Esophagus muscularis mucosa (tissue), 4 donors: ENCODE measurements at regions not wholly inside any gene's neighbourhood (a gene's known extent, or its start where the extent isn't known, plus 50 kb on each side); places are given as distances from the start of the nearest gene placed in this dataset.

Experiments
- DNase-seq: peaks from one replicate; pipeline ENCODE4 v3.0.0-alpha.2; 2017; ENCODE audit errors: extremely low spot score
- H3K27ac ChIP-seq, 4 donors: fragments of 200-600 bp; sonication (generic); replicated peaks in 1 of 4; 1 replicate in 3 of 4; 2 replicates in 1 of 4; pipeline ENCODE4 v1.5.1; 2016 to 2019; ENCODE audit warnings: mild to moderate bottlenecking in 1 of 4
- H3K27me3 ChIP-seq, 4 donors: fragments of 200-600 bp; sonication (generic); one replicate each; pipeline versions ENCODE4 v1.5.1 to v1.6.0; 2016 to 2019
- H3K36me3 ChIP-seq, 4 donors: fragments of 200-600 bp; sonication (generic); one replicate each; pipeline ENCODE4 v1.5.1; 2016 to 2019
- H3K4me1 ChIP-seq, 4 donors: fragments of 200-600 bp; sonication (generic); one replicate each; pipeline ENCODE4 v1.5.1; 2016 to 2019
- H3K4me3 ChIP-seq, 4 donors: fragments of 200-600 bp; sonication (generic); 1 replicate in 2 of 4; 2 replicates in 2 of 4; pipeline ENCODE4 v1.5.1; 2016 to 2019; ENCODE audit warnings: mild to moderate bottlenecking in 4 of 4, moderate library complexity in 1 of 4
- H3K9me3 ChIP-seq, 4 donors: fragments of 200-600 bp; sonication (generic); 1 replicate in 3 of 4; 2 replicates in 1 of 4; pipeline ENCODE4 v1.5.1; 2016 to 2019
- EP300 ChIP-seq: sonication (generic); formaldehyde crosslinking; IDR thresholded peaks from one replicate; pipeline ENCODE4 v1.6.1; 2017; ENCODE audit warnings: antibody characterized with exemption
- POLR2A ChIP-seq: fragments of 450-650 bp; IDR thresholded peaks from one replicate; pipeline ENCODE4 v1.6.1; 2017; ENCODE audit warnings: antibody characterized with exemption, moderate library complexity, mild to moderate bottlenecking, low read depth
- POLR2AphosphoS5 ChIP-seq, 2 donors: sonication (generic); formaldehyde crosslinking; IDR thresholded peaks; one replicate each; pipeline ENCODE4 v1.6.1; 2017; ENCODE audit warnings: antibody characterized with exemption in 2 of 2
- WGBS: methylation state at CpG from one replicate; pipeline ENCODE4 v1.1.5; 2018; 5-methylcytosine and 5-hydroxymethylcytosine counted together
- intact Hi-C: fragments of 100-400 bp; cut with DNase I; formaldehyde crosslinking; loops from one replicate; pipeline ENCODE4 v1.15.1; 2023
- TF ChIP-seq, protein P1 (sequence below), 3 experiments: fragments of 200-600 bp in 2 of 3; fragments of 450-650 bp in 1 of 3; sonication (generic) in 2 of 3; IDR thresholded peaks; one replicate each; pipeline ENCODE4 v1.5.1; 2017 to 2019; ENCODE audit warnings: antibody characterized with exemption in 3 of 3, mild to moderate bottlenecking in 2 of 3, moderate library complexity in 1 of 3

DNA sequence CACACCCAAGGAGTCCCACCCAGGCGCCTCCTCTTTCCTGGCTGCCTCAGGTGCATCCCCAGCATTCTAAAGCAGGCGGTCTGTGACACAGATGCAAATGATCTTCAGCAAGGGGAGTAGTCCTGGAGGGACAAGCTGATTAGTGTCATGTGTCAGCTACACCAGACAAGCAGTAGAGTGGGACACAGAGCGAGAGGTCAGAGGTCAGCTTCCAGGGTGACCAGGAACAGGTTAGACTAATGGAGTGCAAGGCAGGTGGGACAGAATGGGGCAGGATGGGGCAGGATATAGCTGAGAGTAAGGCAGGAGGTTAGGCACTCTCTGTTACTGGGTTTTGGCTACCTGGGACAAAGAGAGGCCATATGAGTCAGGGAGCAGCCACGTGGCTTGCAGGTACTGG lies 534.0 kb downstream of the FUT8 start:
- Histone ChIP-seq H3K27ac (no peak overlapping the region), H3K36me3 (no peaks in the 10 kb centered on the region), H3K9me3 (no peaks in the 10 kb centered on the region), H3K4me3 (no peak overlapping the region), H3K4me1 (no peaks in the 10 kb centered on the region), H3K27me3 (peaks cover 0 to 35% (median 0%) of the 10 kb centered on the region in 4 donors)
- no peak for DNase-seq
- WGBS: 96% methylated on average over 4 of the region's 4 CpGs
- no peak for TF ChIP-seq EP300
- TF ChIP-seq POLR2AphosphoS5 (IDR thresholded peaks at IDR 0.05): no peak
- TF ChIP-seq, protein P1, sequence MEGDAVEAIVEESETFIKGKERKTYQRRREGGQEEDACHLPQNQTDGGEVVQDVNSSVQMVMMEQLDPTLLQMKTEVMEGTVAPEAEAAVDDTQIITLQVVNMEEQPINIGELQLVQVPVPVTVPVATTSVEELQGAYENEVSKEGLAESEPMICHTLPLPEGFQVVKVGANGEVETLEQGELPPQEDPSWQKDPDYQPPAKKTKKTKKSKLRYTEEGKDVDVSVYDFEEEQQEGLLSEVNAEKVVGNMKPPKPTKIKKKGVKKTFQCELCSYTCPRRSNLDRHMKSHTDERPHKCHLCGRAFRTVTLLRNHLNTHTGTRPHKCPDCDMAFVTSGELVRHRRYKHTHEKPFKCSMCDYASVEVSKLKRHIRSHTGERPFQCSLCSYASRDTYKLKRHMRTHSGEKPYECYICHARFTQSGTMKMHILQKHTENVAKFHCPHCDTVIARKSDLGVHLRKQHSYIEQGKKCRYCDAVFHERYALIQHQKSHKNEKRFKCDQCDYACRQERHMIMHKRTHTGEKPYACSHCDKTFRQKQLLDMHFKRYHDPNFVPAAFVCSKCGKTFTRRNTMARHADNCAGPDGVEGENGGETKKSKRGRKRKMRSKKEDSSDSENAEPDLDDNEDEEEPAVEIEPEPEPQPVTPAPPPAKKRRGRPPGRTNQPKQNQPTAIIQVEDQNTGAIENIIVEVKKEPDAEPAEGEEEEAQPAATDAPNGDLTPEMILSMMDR (IDR thresholded peaks at IDR 0.05): no peak
- no peak for TF ChIP-seq POLR2A
- intact Hi-C loops: no loop called here

DNA sequence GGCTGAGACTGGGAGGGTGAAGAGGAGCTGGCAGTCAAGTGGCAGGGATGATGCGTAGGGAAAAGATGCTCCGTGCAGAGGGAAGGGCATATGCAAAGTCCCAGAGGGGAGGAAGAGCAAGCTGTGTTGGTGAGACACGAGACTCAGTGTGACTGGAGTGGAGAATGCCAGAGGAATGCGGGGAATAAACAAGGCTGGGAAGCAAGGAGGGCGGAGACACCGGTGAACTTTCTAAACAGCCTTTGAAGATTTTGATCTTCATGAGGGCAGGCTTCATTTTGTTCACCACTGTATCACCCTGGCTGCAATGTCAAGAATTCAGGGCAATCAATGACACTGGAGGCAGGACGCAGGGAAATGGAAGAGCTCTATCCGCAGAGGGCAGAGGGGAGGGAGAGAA lies 535.8 kb downstream of the FUT8 start:
- no peak for DNase-seq
- H3K36me3 ChIP-seq: no peaks in the 10 kb centered on the region
- 59% methylated on average over 8 of the region's 8 CpGs for WGBS
- H3K27ac ChIP-seq: no peak overlapping the region
- H3K27me3 ChIP-seq: peaks cover 0 to 35% (median 0%) of the 10 kb centered on the region in 4 donors
- intact Hi-C loops: no loop called here
- no peaks in the 10 kb centered on the region for H3K4me1 ChIP-seq
- no peak overlapping the region for H3K4me3 ChIP-seq
- no peaks in the 10 kb centered on the region for H3K9me3 ChIP-seq
- TF ChIP-seq EP300: no peak
- TF ChIP-seq POLR2A: no peak
- TF ChIP-seq POLR2AphosphoS5 (IDR thresholded peaks at IDR 0.05): no peak

DNA sequence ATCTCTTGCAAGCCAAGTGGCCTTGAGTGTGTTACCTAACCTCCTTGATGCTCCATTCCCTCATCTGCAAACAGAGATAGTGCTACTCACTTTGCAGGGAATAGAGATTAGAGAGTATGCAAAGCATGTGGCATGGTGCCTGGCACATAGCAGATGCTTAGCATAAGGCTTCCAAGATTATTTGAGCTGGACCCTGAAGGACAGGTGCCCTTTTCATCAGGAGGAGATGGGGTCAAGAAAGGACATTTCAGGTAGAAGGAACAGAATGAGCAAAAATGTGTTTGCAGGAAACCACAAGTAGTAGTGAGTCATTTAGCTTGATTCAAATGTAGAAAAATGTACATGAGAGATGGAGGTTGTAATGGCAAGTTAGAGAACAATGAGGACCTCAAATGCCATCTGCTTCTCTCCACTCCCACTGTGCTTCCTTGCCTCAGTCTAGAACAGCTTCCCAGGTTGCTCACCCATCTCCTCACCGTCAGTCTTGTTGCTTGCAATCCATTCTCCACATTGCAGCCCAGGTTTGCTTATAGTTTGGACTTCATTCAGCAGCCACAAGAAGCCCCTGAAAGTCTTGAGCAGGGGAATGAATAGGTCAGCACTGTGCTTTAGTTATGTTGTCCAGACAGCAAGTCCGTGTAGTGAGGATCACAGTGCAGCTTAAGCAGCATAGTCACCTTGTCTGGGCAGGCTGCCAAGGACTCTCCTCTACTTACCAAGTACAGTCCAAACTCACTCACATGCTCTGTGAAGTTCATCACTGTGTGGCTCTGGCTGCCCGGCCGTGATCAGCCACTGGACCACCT lies 536.3 kb upstream of the CCDC196 start:
- peaks cover 0 to 35% (median 0%) of the 10 kb centered on the region in 4 donors for H3K27me3 ChIP-seq
- no peaks in the 10 kb centered on the region for H3K9me3 ChIP-seq
- no peak overlapping the region for H3K4me3 ChIP-seq
- no peaks in the 10 kb centered on the region for H3K36me3 ChIP-seq
- TF ChIP-seq, protein P1 (IDR thresholded peaks at IDR 0.05): no peak
- TF ChIP-seq EP300: no peak
- TF ChIP-seq POLR2AphosphoS5 (IDR thresholded peaks at IDR 0.05): no peak
- TF ChIP-seq POLR2A: no peak
- H3K27ac ChIP-seq: no peak overlapping the region
- H3K4me1 ChIP-seq: no peaks in the 10 kb centered on the region
- WGBS: 31% methylated on average over 4 of the region's 4 CpGs
- intact Hi-C loops: no loop called here
- DNase-seq: no peak

DNA sequence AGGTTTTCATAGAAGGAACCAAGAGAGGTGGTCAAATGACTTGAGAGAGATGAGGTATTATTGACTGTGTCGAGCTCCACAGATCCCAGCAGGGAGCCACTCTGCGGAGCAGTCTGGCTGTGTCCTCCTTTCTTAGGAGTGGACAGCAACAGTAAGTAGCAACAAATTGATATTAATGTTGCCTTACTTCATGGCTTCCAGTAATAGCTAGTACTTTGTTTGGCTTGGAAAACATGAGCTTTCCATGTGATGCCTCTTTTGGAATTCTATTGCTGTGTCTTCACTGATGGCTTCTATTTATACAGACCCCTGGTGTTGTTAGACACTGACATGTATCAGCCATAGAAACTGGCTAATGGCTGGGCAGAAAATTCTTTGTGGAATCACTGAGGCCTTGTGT lies 531.2 kb upstream of the CCDC196 start:
- Histone ChIP-seq H3K4me1 (no peaks in the 10 kb centered on the region), H3K27me3 (no peaks in the 10 kb centered on the region), H3K9me3 (no peaks in the 10 kb centered on the region), H3K4me3 (no peak overlapping the region), H3K36me3 (no peaks in the 10 kb centered on the region), H3K27ac (no peak overlapping the region)
- TF ChIP-seq POLR2AphosphoS5 (IDR thresholded peaks at IDR 0.05) (no peak), EP300 (no peak), POLR2A (no peak)
- TF ChIP-seq, protein P1 (IDR thresholded peaks at IDR 0.05): no peak
- DNase-seq: no peak
- 90% methylated on average over 2 of the region's 2 CpGs for WGBS
- intact Hi-C loops: loop anchor here (5.0 kb wide), 1 partner anchor 538 kb away; no protein-coding TSS in a partner anchor

DNA sequence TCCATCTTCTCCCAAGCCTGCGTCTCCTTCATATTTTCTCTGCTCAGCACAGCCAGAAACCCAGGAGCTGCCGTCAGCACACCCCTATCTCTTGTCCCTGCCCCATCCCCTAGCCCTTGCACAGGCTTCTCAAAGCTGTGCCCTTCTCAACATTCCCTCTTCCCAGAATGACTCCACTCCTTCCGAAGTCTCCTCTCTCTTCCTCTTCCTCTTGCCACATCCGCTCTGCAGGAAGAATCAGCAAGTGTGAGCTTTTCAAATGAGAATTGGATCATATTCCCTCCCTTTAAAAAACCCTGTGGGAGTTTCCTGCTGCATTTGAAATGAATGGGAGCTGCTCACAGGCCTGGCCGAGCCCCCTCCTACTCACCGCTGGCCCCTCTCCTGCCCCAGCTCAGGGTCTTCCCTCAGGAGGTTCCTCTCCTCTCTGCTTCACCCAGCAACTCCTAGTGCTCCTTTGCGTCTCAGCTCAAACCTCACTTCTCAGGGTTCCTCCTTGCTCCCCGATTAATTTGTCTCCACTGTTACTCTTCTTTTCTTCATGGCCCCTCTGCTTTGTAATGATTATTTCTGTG lies 528.5 kb upstream of the CCDC196 start:
- WGBS: 80% methylated on average over 8 of the region's 8 CpGs
- Histone ChIP-seq H3K36me3 (no peaks in the 10 kb centered on the region), H3K4me1 (no peaks in the 10 kb centered on the region), H3K27me3 (peaks cover 0 to 12% (median 0%) of the 10 kb centered on the region in 4 donors), H3K9me3 (no peaks in the 10 kb centered on the region), H3K4me3 (no peak overlapping the region), H3K27ac (no peak overlapping the region)
- TF ChIP-seq, protein P1 (IDR thresholded peaks at IDR 0.05): no peak
- TF ChIP-seq EP300: no peak
- no peak for TF ChIP-seq POLR2A
- no peak for TF ChIP-seq POLR2AphosphoS5 (IDR thresholded peaks at IDR 0.05)
- intact Hi-C loops: loop anchor here (5.0 kb wide), 1 partner anchor 540 kb away; no protein-coding TSS in a partner anchor
- no peak for DNase-seq
